ENCODE measurements at regions not wholly inside any gene's neighbourhood (a gene's known extent, or its start where the extent isn't known, plus 50 kb on each side); places are given as distances from the start of the nearest gene placed in this dataset.

DNA sequence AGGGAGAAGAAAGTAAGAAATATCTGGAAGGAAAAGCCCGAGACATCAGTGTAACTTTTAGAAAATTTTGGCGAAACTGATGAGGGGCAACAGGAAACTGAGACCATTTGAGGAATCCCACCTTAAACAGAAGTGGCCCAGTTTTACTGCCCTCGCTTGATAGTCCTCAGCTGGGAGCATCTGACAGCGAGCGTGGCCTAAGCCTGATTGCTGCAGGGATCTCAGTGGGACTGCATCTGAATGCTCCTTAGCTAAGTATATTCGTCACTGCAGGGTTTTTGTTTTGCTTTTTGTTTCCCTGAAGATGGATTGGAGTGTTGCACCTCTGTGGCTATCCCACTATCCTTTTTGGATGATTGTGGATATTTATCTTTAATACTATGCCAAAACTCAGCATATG, 262.7 kb upstream of the KLHL1 start:
- H3K27ac ChIP-seq (ENCODE audit: control insufficient read depth, insufficient read depth, low read length): no peak overlapping the region
- H3K4me2 ChIP-seq (ENCODE audit: control insufficient read depth, extremely low read depth, insufficient read depth, low read depth, low read length): no peak overlapping the region
- FAIRE-seq (no peak), DNase-seq (ENCODE audit: low read depth, low spot score) (no peak)
- dilution Hi-C loops (cut with MboI; ENCODE audit: extremely low pct_ligation_motif_present, low sequenced_read_pairs): no loop called here
- H3K79me2 ChIP-seq (ENCODE audit: control insufficient read depth, insufficient read depth, low read length): no peaks in the 10 kb centered on the region
- no peak for TF ChIP-seq EZH2 (IDR thresholded peaks at IDR 0.05; ENCODE audit: low read length)
- TF ChIP-seq, protein P1, sequence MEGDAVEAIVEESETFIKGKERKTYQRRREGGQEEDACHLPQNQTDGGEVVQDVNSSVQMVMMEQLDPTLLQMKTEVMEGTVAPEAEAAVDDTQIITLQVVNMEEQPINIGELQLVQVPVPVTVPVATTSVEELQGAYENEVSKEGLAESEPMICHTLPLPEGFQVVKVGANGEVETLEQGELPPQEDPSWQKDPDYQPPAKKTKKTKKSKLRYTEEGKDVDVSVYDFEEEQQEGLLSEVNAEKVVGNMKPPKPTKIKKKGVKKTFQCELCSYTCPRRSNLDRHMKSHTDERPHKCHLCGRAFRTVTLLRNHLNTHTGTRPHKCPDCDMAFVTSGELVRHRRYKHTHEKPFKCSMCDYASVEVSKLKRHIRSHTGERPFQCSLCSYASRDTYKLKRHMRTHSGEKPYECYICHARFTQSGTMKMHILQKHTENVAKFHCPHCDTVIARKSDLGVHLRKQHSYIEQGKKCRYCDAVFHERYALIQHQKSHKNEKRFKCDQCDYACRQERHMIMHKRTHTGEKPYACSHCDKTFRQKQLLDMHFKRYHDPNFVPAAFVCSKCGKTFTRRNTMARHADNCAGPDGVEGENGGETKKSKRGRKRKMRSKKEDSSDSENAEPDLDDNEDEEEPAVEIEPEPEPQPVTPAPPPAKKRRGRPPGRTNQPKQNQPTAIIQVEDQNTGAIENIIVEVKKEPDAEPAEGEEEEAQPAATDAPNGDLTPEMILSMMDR (optimal IDR thresholded peaks at IDR 0.05 in 1 of 3, IDR thresholded peaks at IDR 0.05 in 1 of 3, conservative IDR thresholded peaks at IDR 0.05 in 1 of 3; ENCODE audit: extremely low read depth in 1 of 3, insufficient read depth in 2 of 3, low read length in 3 of 3): no peak
- H3K4me3 ChIP-seq (ENCODE audit: control insufficient read depth in 2 of 3, extremely low read depth in 1 of 3, insufficient read depth in 2 of 3, low read depth in 1 of 3, low read length in 3 of 3): no peak overlapping the region
- H3K9me1 ChIP-seq (ENCODE audit: control insufficient read depth, extremely low read depth, insufficient read depth, low read length): no peaks in the 10 kb centered on the region
- no peaks in the 10 kb centered on the region for H3K4me1 ChIP-seq (ENCODE audit: control insufficient read depth, extremely low read depth, insufficient read depth, low read length)
- no peaks in the 10 kb centered on the region for H4K20me1 ChIP-seq (ENCODE audit: control insufficient read depth, extremely low read depth, insufficient read depth, low read length)
- H3K36me3 ChIP-seq (ENCODE audit: control insufficient read depth in 2 of 2, extremely low read depth in 1 of 2, insufficient read depth in 2 of 2, low read length in 2 of 2): no peaks in the 10 kb centered on the region
- H3K9ac ChIP-seq (ENCODE audit: control insufficient read depth, extremely low read depth, insufficient read depth, low read length): no peak overlapping the region
- no peaks in the 10 kb centered on the region for H3K9me3 ChIP-seq (ENCODE audit: control insufficient read depth, low read depth, low read length)
- H2AFZ ChIP-seq (ENCODE audit: control insufficient read depth, low read length): no peak overlapping the region
- no peaks in the 10 kb centered on the region for H3K27me3 ChIP-seq (ENCODE audit: control insufficient read depth, extremely low read depth, insufficient read depth, low read length)

DNA sequence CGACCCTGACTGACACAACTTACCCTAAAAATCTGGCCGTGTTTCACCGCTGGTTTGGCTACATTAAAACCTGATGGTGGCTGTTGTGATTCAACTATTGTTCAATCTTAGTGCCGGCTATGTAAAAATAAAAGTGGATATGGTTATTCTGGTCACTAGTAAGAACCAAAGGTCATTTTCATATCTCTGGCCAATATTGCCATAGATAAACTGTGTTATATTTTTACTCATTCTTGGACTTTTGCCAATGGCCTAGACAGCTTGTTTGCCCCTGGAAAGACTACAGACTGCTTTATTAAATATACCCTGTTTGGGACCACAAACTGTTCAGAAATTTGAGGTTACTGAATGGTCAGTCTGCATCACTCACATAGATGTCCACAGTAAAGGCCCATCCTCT, 258.5 kb upstream of the KLHL1 start:
- dilution Hi-C loops (cut with MboI; ENCODE audit: extremely low pct_ligation_motif_present, low sequenced_read_pairs): no loop called here
- Histone ChIP-seq H3K9me3 (ENCODE audit: control insufficient read depth, low read depth, low read length) (no peaks in the 10 kb centered on the region), H3K4me1 (ENCODE audit: control insufficient read depth, extremely low read depth, insufficient read depth, low read length) (no peaks in the 10 kb centered on the region), H2AFZ (ENCODE audit: control insufficient read depth, low read length) (no peak overlapping the region), H3K4me3 (ENCODE audit: control insufficient read depth in 2 of 3, extremely low read depth in 1 of 3, insufficient read depth in 2 of 3, low read depth in 1 of 3, low read length in 3 of 3) (no peak overlapping the region), H3K27me3 (ENCODE audit: control insufficient read depth, extremely low read depth, insufficient read depth, low read length) (no peaks in the 10 kb centered on the region), H3K9me1 (ENCODE audit: control insufficient read depth, extremely low read depth, insufficient read depth, low read length) (no peaks in the 10 kb centered on the region), H3K36me3 (ENCODE audit: control insufficient read depth in 2 of 2, extremely low read depth in 1 of 2, insufficient read depth in 2 of 2, low read length in 2 of 2) (no peaks in the 10 kb centered on the region), H3K27ac (ENCODE audit: control insufficient read depth, insufficient read depth, low read length) (no peak overlapping the region), H4K20me1 (ENCODE audit: control insufficient read depth, extremely low read depth, insufficient read depth, low read length) (no peaks in the 10 kb centered on the region), H3K4me2 (ENCODE audit: control insufficient read depth, extremely low read depth, insufficient read depth, low read depth, low read length) (no peak overlapping the region), H3K9ac (ENCODE audit: control insufficient read depth, extremely low read depth, insufficient read depth, low read length) (no peak overlapping the region), H3K79me2 (ENCODE audit: control insufficient read depth, insufficient read depth, low read length) (no peaks in the 10 kb centered on the region)
- DNase-seq (ENCODE audit: low read depth, low spot score) (no peak), FAIRE-seq (no peak)
- TF ChIP-seq, protein P1 (optimal IDR thresholded peaks at IDR 0.05 in 1 of 3, IDR thresholded peaks at IDR 0.05 in 1 of 3, conservative IDR thresholded peaks at IDR 0.05 in 1 of 3; ENCODE audit: extremely low read depth in 1 of 3, insufficient read depth in 2 of 3, low read length in 3 of 3): no peak
- no peak for TF ChIP-seq EZH2 (IDR thresholded peaks at IDR 0.05; ENCODE audit: low read length)
